OCI-LY1 (cell line): ENCODE measurements at regions not wholly inside any gene's neighbourhood (a gene's known extent, or its start where the extent isn't known, plus 50 kb on each side); places are given as distances from the start of the nearest gene placed in this dataset.

ENCODE experiments used
- CTCF ChIP-seq: fragments of 200-600 bp; sonication (generic), shearing (Covaris generic); IDR thresholded peaks from 2 replicates; pipeline ENCODE4 v1.5.1; 2017; ENCODE audit warnings: mild to moderate bottlenecking, antibody characterized with exemption, low read length, moderate library complexity, mixed read lengths
- EZH2 ChIP-seq: fragments of 200-600 bp; sonication (generic), shearing (Covaris generic); IDR thresholded peaks from 2 replicates; pipeline ENCODE4 v1.8.0; 2017; ENCODE audit warnings: borderline replicate concordance, mixed run types, mild to moderate bottlenecking, antibody characterized with exemption, low read length, moderate library complexity, mixed read lengths

GRCh38 chr2:13218205-13218604 lies 501.5 kb downstream of the TRIB2 start:
- TF ChIP-seq CTCF (no peak), EZH2 (no peak)
